GM19025 (cell line): ENCODE measurements at regions not wholly inside any gene's neighbourhood (a gene's known extent, or its start where the extent isn't known, plus 50 kb on each side); places are given as distances from the start of the nearest gene placed in this dataset.

ENCODE experiments used
- ATAC-seq: cut with Tn5 transposase; IDR thresholded peaks from one replicate; pipeline ENCODE4 v1.9.1; 2021; ENCODE audit warnings: mild to moderate bottlenecking, low read depth, moderate library complexity; ENCODE audit not compliant: unreplicated experiment

GRCh38 chr9:18421391-18421790 is 52.6 kb upstream of the ADAMTSL1 start:
- ATAC-seq = no peak

GRCh38 chr9:18422296-18423036 is 51.5 kb upstream of the ADAMTSL1 start:
- no peak for ATAC-seq

- ATAC-seq = no peak
Measured at GRCh38 chr9:18423791-18424531, 50.0 kb upstream of the ADAMTSL1 start.
